GM20431 (cell line): ENCODE measurements at regions not wholly inside any gene's neighbourhood (a gene's known extent, or its start where the extent isn't known, plus 50 kb on each side); places are given as distances from the start of the nearest gene placed in this dataset.

Source experiments
- in situ Hi-C: fragments of 300-500 bp; cut with MseI, MboI; formaldehyde crosslinking; loops from one replicate; pipeline ENCODE4 v1.15.0; 2020; ENCODE audit warnings: low sequenced_read_pairs; ENCODE audit not compliant: unreplicated experiment

- in situ Hi-C loops, result no loop called here
Observed at GRCh38 chr2:81234711-81235110, 930.2 kb upstream of the LRRTM1 start.

DNA sequence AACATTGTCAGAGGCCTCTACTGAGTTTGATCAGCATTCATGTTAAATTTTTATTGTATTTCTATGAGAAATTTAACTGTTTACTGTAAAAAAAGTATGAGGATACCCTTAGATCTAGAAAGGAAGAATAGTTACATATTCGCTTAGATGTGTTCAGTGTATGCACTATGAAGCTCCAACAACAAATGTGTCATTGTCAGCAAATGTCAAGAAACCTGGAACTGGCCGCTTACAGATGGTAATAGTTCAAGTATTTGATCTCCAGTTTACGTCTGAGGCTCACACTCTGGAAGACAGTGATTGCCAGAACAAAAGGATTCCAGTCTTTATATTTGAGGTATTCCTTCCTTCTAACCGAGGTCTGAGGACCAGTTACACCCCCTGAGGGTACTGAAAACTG lies 921.2 kb upstream of the LRRTM1 start:
- in situ Hi-C loops, result no loop called here

- in situ Hi-C loops, result no loop called here
Observed at GRCh38 chr2:81213598-81213997, 909.0 kb upstream of the LRRTM1 start.

- in situ Hi-C loops, result no loop called here
Observed at GRCh38 chr2:81206216-81206615, 901.7 kb upstream of the LRRTM1 start.

DNA sequence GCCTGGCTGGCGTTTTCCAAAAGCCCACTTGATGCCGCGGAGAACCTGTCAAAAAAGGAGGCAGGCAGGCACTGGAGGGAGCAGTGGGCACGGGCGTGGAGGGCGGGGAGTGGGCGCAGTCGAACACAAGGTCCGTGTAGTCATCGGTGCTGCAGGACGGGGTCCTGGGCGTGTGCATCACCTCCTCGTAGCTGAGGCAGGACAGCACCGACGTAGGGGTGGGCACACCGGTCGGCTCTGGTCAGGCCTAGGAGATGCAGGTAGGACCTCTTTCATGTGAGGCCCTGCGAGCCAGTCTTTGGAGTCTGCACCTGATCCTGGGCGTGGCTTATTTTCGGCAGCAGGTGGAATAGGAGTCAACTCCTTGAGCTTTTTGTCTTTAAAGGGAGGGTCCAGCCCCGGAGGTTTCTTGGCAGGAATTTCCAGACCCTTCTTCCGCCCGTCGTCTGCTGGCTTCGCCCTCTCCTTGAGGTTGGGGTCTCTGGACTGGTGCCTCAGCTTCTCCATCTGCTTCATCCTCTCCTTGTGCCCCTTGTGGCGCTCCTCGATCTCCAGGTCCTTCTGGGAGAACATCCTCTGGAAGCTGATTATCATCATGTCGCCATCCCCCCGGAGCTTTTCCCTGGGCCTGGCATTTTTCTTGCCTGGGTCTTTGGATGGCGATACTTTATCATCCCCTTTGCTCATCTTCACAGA lies 892.5 kb upstream of the LRRTM1 start:
- in situ Hi-C loops, result no loop called here

DNA sequence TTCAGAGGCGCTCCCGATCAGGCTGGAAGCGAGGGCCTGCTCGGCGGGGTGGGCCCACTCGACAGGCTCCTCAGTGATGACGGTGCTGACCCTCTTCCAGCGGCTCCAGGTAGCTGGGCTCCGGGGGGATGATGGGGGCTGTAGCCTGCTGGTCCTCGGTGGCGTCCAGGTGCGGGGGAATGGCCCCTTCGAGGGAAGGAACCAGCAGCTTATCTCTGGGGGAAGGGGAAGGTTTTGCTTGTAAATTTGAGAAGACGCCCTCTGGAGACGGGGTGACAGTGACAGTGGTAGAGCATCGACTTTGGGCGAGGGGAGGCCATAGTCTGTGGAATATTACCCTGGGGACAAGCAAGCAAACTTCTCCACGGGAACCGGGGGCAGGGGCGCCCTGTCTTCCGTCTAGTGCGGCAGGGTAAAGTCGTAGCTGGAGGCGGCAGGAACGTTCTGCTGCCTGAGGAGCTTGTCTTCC lies 891.9 kb upstream of the LRRTM1 start:
- in situ Hi-C loops, result no loop called here

DNA sequence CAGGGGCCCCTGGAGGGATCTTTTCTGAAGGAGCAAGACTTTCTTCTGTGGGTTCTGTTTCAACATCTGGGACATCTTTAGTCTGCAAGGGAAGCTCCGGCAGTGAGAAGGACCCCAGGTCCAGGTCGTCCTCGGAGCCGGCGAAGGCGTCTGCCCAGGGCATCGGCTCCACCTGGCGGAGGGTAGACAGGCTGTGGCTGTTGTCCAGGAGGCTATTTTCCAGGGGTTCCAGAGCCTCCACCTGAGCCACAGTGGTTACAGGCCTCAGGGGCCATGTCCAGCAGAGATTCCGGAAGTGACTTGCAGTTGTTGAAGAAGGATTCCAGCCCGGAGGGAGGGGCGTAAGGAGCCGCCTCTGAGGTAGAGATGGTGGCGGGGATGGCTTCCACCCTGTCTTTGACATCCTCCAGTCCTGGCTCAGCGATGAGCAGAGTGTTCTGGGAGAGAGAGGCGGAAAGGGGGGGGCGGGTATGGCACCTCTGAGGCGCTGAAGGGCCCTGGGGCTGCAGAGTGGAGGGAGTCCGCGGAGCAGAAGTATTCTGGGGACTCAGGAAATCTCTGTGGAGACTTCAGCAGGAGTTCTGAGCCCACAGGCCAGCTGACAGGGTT lies 891.3 kb upstream of the LRRTM1 start:
- in situ Hi-C loops, result no loop called here

DNA sequence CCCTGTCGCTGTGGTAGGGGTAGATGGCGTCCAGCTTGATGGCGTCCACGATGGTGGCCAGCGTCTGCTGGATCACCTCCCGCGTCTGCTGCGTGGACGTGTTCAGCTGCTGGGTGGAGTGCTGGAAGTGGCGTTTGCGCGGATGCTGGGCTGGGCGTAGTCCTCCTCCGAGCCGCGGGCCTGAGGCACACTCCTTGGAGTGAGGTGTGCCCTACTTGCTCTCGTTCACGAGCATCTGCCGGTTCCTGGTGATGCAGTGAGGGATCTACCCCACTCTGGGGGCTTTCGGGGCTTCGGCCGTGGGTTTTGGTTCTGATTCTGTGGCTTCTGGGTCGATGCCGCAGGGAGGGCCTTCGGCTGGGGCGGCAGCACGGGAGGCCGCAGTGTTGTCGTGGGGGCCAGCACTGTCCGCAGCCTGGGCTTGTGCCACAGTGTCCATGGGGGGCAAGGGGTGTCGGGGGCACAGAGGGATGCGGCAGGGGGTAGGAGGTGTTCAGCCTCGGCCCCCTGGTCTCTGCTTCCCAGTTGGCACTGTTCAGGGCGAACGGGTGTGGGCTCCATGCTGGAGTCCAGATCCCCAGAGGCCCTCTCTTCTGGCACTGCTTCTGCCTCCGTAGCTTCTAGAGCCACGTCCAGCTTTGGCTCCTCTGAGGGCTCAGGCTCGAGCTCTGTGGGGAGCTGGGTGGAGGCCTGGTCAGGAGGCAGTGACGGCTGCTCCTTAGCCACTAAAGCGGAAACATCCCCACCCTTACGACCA lies 890.6 kb upstream of the LRRTM1 start:
- in situ Hi-C loops, result no loop called here

GRCh38 chr2:81194581-81194980 lies 890.0 kb upstream of the LRRTM1 start:
- in situ Hi-C loops, result no loop called here

- in situ Hi-C loops, result no loop called here
Observed at GRCh38 chr2:81194176-81194575, 889.6 kb upstream of the LRRTM1 start.

DNA sequence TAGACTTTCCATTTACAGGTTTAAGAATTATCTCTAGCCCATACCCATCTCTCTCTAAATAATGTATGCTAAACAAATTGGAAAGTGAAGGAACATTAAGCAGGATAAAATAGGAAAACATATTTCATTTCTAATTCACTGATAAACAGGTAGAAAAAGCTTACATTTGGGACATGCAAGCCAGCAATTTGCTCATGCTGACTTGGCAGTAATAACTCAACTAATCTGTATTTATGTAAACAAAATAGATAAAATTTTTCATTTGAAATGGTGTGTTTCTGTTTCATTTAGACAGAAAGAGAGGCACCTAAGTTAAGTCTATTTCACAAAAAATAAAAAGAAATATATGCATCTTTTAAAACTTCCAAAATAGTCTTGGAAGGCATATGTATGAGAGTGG lies 877.3 kb upstream of the LRRTM1 start:
- in situ Hi-C loops, result no loop called here

DNA sequence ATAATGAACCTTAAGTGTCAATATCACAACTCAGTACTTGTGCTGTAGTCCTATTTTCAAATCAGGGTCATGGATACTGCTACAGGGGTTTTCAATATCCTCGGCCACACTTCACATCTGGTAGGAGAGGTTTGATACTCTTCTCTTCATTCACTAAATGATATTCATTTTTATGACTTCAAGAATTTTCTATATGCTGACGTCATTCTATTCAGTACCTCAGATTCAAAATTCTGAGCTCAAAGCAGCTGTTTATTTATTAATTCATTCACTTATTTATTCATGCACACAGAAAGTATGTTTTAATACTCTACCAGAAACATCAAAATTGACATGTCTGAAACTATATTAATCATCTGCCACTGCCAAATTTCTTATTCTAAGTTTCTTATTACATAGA lies 866.9 kb upstream of the LRRTM1 start:
- in situ Hi-C loops, result no loop called here

GRCh38 chr2:81163583-81163982 lies 859.0 kb upstream of the LRRTM1 start:
- in situ Hi-C loops, result no loop called here

DNA sequence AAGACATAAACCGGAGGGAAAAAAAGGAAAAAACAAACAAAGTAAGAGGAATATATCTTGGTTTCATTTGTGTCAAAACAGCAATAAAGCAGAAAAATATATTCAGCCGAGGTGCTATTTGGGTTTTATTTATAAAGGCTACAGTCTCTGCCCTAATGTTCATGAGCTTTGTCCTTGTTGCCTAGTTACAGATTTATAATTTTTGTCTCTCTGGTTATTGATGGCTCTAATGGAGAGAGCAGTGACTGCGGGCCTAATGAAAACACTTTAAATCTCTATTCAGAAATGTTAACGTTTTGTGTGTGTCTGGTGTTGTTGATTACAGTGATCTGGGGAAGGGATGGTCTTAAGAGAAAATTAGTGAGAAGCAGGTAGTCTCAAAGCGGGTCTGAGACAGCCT lies 854.0 kb upstream of the LRRTM1 start:
- in situ Hi-C loops, result no loop called here

DNA sequence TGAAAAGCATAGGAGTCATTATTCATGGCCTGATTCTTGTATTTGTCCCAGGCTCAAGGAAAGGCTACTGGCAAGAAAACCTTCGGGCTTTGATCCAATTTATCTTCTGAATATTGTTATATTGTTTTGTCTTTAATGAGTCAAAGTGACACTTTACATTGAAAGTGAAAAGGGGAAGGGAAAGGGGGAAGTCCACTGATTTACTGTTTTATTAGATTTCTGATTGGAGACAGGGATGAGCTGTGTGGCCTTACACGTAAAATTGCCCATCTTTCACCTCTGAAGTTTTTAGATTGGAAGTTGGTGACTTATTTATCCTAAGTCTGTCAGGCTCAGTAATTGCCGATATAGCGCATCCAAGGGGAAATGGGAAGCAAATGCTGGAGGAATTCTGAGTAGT lies 843.8 kb upstream of the LRRTM1 start:
- in situ Hi-C loops, result no loop called here

DNA sequence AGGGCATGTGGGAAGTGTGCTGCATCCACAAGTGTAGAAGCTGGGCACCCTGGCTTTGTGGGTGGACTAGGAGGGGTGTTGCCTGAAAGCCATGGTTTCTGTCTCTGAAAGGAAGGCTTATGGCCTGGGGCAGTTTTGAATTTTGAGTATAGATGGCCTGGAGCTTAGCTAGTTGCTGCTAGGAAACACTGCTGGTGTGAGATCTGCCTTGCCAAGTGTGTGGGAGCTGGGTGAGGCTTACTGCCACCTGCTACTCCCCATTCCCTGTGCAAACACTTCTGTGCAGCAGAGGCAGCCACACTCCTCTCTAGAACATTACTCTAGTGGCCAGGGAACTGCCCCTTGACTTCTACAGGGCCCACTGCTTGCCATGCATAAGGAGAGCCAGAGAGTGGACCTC lies 831.7 kb upstream of the LRRTM1 start:
- in situ Hi-C loops, result no loop called here

DNA sequence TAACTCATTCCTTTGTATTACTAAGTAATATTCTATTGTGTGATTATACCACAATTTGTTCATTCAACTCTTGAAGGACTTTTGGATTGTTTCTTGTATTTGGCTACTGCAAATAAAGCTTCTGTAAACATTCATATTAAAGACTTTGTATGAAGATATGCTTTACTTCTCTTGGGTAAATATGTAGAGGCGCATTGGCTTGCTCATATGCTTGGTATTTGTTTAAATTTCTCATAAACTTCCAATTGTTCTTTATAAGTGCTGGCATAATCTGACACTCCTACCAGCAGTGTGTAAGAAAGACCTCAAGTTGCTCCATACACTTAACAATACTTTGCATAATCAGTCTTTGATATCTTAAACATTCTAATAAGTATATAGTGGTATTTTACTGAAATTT lies 792.8 kb upstream of the LRRTM1 start:
- in situ Hi-C loops, result no loop called here

DNA sequence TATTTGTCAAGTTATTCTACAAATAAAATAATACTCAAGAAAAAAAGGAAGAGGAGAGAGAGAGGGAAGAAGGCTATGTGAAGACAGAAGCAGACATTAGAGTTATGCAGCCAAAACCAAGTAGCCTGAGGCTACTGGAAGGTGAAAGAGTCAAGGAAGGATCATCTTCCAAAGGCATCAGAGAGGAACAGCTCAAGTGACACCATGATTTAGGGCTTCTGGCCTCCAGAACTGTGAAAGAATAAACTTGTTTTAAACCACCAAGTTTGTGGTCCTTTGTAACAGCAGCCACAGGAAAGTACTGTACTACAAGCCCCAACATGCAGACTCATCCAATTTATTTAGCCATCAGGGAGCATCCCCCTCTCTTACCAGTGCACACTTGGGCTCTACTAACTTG lies 788.5 kb upstream of the LRRTM1 start:
- in situ Hi-C loops, result no loop called here

DNA sequence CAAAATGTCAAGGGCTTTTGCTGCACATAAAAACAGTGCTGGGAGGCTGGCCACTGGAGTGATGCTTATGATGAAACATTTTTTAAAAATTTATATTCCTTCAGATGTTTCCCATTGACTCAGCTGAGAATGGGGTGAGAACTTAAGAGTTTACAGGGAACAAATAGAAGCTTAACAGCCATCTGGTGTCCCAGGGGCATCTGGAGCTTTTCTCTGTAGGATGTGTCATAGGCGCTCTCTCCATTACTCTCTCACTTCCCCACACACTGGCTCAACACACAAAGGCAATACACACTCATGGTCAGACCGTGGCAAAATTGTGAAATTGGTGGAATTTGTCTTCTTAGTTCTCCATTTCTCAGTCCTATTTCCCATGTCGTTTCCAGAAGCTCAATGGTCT lies 783.1 kb upstream of the LRRTM1 start:
- in situ Hi-C loops, result no loop called here

DNA sequence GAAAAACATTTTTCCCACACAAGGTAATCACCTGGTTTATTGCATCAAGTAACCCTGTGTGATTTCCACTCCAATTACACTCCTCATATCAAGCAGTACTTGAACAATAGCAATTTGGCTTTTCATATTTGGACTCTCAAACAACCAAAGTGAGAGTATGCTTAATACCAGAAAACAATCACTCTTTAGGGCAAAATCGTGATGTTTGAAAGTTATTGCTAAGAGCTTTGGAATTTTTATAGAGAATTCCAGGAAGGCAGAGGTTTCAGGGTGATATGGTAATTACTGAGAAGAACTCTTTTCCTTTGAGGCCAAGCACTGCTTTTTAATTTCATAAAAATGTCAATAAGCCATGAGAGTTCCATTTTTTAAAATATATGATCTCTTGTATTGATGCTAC lies 779.5 kb upstream of the LRRTM1 start:
- in situ Hi-C loops, result no loop called here

GRCh38 chr2:81078631-81079030 lies 774.1 kb upstream of the LRRTM1 start:
- in situ Hi-C loops, result no loop called here
